ENCODE measurements at regions not wholly inside any gene's neighbourhood (a gene's known extent, or its start where the extent isn't known, plus 50 kb on each side); places are given as distances from the start of the nearest gene placed in this dataset.
"Not testable (repeated sequence)": the region's sequence is repeated elsewhere in the genome, so short reads cannot be mapped to it uniquely, and the experiment has no call there.

- no peak for DNase-seq (ENCODE audit: low spot score)
Measured at GRCh38 chr12:33026791-33027190, 130.2 kb upstream of the PKP2 start.

GRCh38 chr12:33022724-33023123 is 126.1 kb upstream of the PKP2 start:
- DNase-seq (ENCODE audit: low spot score): not testable (repeated sequence)

- DNase-seq (ENCODE audit: low spot score): not testable (repeated sequence)
Measured at GRCh38 chr12:33017029-33017428, 120.5 kb upstream of the PKP2 start.

- DNase-seq (ENCODE audit: low spot score): no peak
Measured at GRCh38 chr12:33012226-33012625, 115.6 kb upstream of the PKP2 start.

- DNase-seq (ENCODE audit: low spot score): no peak
Measured at GRCh38 chr12:33006106-33006505, 109.5 kb upstream of the PKP2 start.

- DNase-seq (ENCODE audit: low spot score): no peak
Measured at GRCh38 chr12:33000016-33000415, 103.4 kb upstream of the PKP2 start.

GRCh38 chr12:32997471-32997870 is 100.9 kb upstream of the PKP2 start:
- no peak for DNase-seq (ENCODE audit: low spot score)

- DNase-seq (ENCODE audit: low spot score): no peak
Measured at GRCh38 chr12:32995623-32996022, 99.0 kb upstream of the PKP2 start.

- no peak for DNase-seq (ENCODE audit: low spot score)
Measured at GRCh38 chr12:32993404-32993803, 96.8 kb upstream of the PKP2 start.

GRCh38 chr12:32989705-32990104 is 93.1 kb upstream of the PKP2 start:
- DNase-seq (ENCODE audit: low spot score): no peak

GRCh38 chr12:32988982-32989381 is 92.4 kb upstream of the PKP2 start:
- DNase-seq (ENCODE audit: low spot score): no peak

- no peak for DNase-seq (ENCODE audit: low spot score)
Measured at GRCh38 chr12:32987512-32987911, 90.9 kb upstream of the PKP2 start.

GRCh38 chr12:32983968-32984367 is 87.4 kb upstream of the PKP2 start:
- DNase-seq (ENCODE audit: low spot score): no peak

- DNase-seq (ENCODE audit: low spot score): no peak
Measured at GRCh38 chr12:32983332-32983731, 86.8 kb upstream of the PKP2 start.

- DNase-seq (ENCODE audit: low spot score): no peak
Measured at GRCh38 chr12:32981139-32981538, 84.6 kb upstream of the PKP2 start.

- no peak for DNase-seq (ENCODE audit: low spot score)
Measured at GRCh38 chr12:32975122-32975521, 78.5 kb upstream of the PKP2 start.

- no peak for DNase-seq (ENCODE audit: low spot score)
Measured at GRCh38 chr12:32970465-32971110, 74.0 kb upstream of the PKP2 start.

- peak; percentile 41 for DNase-seq (ENCODE audit: low spot score)
Measured at GRCh38 chr12:32964981-32965585, 68.5 kb upstream of the PKP2 start.

GRCh38 chr12:32956418-32956817 is 59.8 kb upstream of the PKP2 start:
- not testable (repeated sequence) for DNase-seq (ENCODE audit: low spot score)

GRCh38 chr12:32952681-32953080 is 56.1 kb upstream of the PKP2 start:
- DNase-seq (ENCODE audit: low spot score): no peak

GRCh38 chr12:32949815-32950214 is 53.2 kb upstream of the PKP2 start:
- DNase-seq (ENCODE audit: low spot score): no peak

- DNase-seq (ENCODE audit: low spot score): peak; percentile 59
Measured at GRCh38 chr12:32947206-32948067, 50.9 kb upstream of the PKP2 start.

GRCh38 chr12:32946504-32947131 is 50.0 kb upstream of the PKP2 start:
- no peak for DNase-seq (ENCODE audit: low spot score)
